OCI-M2 (cell line): ENCODE measurements at regions not wholly inside any gene's neighbourhood (a gene's known extent, or its start where the extent isn't known, plus 50 kb on each side); places are given as distances from the start of the nearest gene placed in this dataset.
"Not testable (repeated sequence)": the region's sequence is repeated elsewhere in the genome, so short reads cannot be mapped to it uniquely, and the experiment has no call there.

ENCODE experiments used
- DNase-seq: peaks from one replicate; lab custom pipeline; 2025; ENCODE audit not compliant: unreplicated experiment; lab: John Stamatoyannopoulos, UW

- DNase-seq: no peak
These were observed 811.9 kb upstream of the EPHA5 start for GRCh38 chr4:66482186-66482585.

- no peak for DNase-seq
These were observed 805.3 kb upstream of the EPHA5 start for GRCh38 chr4:66475596-66475995.

- no peak for DNase-seq
These were observed 794.8 kb upstream of the EPHA5 start for GRCh38 chr4:66465111-66465510.

GRCh38 chr4:66462890-66463289, 792.6 kb upstream of the EPHA5 start:
- DNase-seq: not testable (repeated sequence)

GRCh38 chr4:66451741-66452140, 781.5 kb upstream of the EPHA5 start:
- DNase-seq: no peak

GRCh38 chr4:66443008-66443407, 772.7 kb upstream of the EPHA5 start:
- no peak for DNase-seq

GRCh38 chr4:66439508-66439907, 769.2 kb upstream of the EPHA5 start:
- DNase-seq: no peak

- no peak for DNase-seq
These were observed 763.4 kb upstream of the EPHA5 start for GRCh38 chr4:66433706-66434105.

- no peak for DNase-seq
These were observed 760.6 kb upstream of the EPHA5 start for GRCh38 chr4:66430856-66431255.

- DNase-seq: no peak
These were observed 759.0 kb upstream of the EPHA5 start for GRCh38 chr4:66429276-66429675.

- DNase-seq: no peak
These were observed 746.1 kb upstream of the EPHA5 start for GRCh38 chr4:66416425-66416824.

- DNase-seq: no peak
These were observed 733.9 kb upstream of the EPHA5 start for GRCh38 chr4:66404141-66404540.

GRCh38 chr4:66376921-66377320, 706.6 kb upstream of the EPHA5 start:
- DNase-seq: no peak

GRCh38 chr4:66376396-66376795, 706.1 kb upstream of the EPHA5 start:
- no peak for DNase-seq

- no peak for DNase-seq
These were observed 703.0 kb upstream of the EPHA5 start for GRCh38 chr4:66373268-66373667.

- no peak for DNase-seq
These were observed 702.4 kb upstream of the EPHA5 start for GRCh38 chr4:66372706-66373105.

GRCh38 chr4:66367043-66367660, 696.9 kb upstream of the EPHA5 start:
- no peak for DNase-seq

GRCh38 chr4:66360395-66360794, 690.1 kb upstream of the EPHA5 start:
- DNase-seq: not testable (repeated sequence)

- no peak for DNase-seq
These were observed 687.0 kb upstream of the EPHA5 start for GRCh38 chr4:66357316-66357715.

- DNase-seq: no peak
These were observed 685.0 kb upstream of the EPHA5 start for GRCh38 chr4:66355328-66355727.

- DNase-seq: no peak
These were observed 681.5 kb upstream of the EPHA5 start for GRCh38 chr4:66351761-66352160.

- no peak for DNase-seq
These were observed 670.1 kb upstream of the EPHA5 start for GRCh38 chr4:66340286-66340893.

GRCh38 chr4:66339007-66339406, 668.7 kb upstream of the EPHA5 start:
- no peak for DNase-seq
